ENCODE measurements at regions not wholly inside any gene's neighbourhood (a gene's known extent, or its start where the extent isn't known, plus 50 kb on each side); places are given as distances from the start of the nearest gene placed in this dataset.

DNA sequence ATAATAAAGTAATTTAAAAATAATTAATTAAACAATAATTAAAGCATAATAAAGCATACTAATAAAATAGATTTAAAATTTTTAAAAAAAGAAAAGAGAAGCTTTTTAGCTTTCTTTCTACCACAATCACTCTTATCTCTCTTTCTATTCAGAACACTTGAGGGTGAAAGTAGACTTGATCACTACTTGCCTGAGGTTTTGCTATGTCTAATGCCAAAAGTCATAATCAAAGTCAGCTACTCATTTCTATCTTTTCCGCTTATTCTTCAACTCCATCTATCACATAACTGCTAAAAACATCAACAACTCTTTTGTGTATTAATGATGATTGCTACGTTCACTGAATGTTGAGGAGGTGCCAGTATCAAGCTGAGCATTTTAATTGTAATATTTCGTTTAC, 202.0 kb upstream of the KRR1 start:
- no peak overlapping the region for H3K4me3 Mint-ChIP-seq
- no peak overlapping the region for H3K27ac Mint-ChIP-seq
- no peaks in the 10 kb centered on the region for H3K4me1 ChIP-seq (ENCODE audit: control insufficient read depth, insufficient read depth, low read length, poor library complexity, severe bottlenecking)
- ATAC-seq (ENCODE audit: low read depth in 2 of 2) (no peak), DNase-seq (no peak)
- no peak overlapping the region for H3K27ac ChIP-seq (ENCODE audit: insufficient read depth, low read length, poor library complexity, severe bottlenecking)
- H3K9me3 Mint-ChIP-seq, result peaks cover 0 to 1% (median 0%) of the 10 kb centered on the region in 7 donors
- no peaks in the 10 kb centered on the region for H3K27me3 ChIP-seq (ENCODE audit: control insufficient read depth, insufficient read depth, low read length)
- no peaks in the 10 kb centered on the region for H3K36me3 ChIP-seq (ENCODE audit: control insufficient read depth, insufficient read depth, low read length)
- H3K27me3 Mint-ChIP-seq, result no peaks in the 10 kb centered on the region
- H3K4me3 ChIP-seq (ENCODE audit: low read depth, low read length), result no peak overlapping the region
- H3K36me3 Mint-ChIP-seq, result no peaks in the 10 kb centered on the region
- H3K9me3 ChIP-seq (ENCODE audit: control insufficient read depth in 2 of 2, low read length in 2 of 2), result no peaks in the 10 kb centered on the region
- H3K4me1 Mint-ChIP-seq, result peaks cover 0 to 15% (median 0%) of the 10 kb centered on the region in 4 donors

DNA sequence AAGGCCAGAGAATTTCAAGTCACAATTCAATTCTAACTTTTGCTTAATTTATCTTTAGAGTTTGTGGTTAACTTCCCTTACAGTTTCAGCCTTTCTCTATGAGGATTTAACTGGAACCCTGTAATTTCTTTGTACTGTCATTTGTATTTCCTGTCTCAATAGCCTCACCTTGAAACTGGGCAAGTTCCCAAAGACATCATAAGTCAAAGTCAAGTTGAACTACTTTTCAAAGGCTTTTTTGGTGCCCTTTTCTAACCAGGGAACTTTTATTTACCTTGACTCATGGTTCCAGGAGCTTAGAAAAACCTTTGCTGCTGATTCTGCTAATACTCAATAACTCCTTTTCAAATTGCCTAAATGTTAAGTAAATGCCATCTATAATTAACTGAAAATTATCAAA, 200.8 kb upstream of the KRR1 start:
- Histone ChIP-seq H3K4me3 (ENCODE audit: low read depth, low read length) (no peak overlapping the region), H3K4me1 (ENCODE audit: control insufficient read depth, insufficient read depth, low read length, poor library complexity, severe bottlenecking) (no peaks in the 10 kb centered on the region)
- no peak for ATAC-seq (ENCODE audit: low read depth in 2 of 2)

DNA sequence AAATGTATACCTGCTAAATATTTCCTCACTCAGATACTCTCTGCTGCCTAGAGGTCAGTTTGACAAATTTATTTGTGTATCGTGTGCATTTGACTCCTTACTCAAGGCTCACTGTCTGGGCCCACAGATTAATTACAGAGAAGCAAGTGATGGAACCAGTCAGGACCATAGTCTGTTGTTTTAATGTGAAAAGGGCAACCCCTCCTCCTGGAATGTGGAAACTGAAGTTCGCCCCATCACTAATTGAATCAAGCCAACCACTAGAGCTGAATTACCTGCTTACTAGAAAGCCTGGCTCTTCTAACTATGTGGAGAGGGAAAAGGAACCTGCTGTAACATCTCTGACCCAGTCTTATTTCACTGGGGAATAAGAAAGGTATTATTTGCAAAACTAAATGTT, 199.9 kb upstream of the KRR1 start:
- H3K27ac ChIP-seq (ENCODE audit: insufficient read depth, low read length, poor library complexity, severe bottlenecking), result no peak overlapping the region
- no peaks in the 10 kb centered on the region for H3K4me1 ChIP-seq (ENCODE audit: control insufficient read depth, insufficient read depth, low read length, poor library complexity, severe bottlenecking)
- H3K36me3 Mint-ChIP-seq, result no peaks in the 10 kb centered on the region
- no peaks in the 10 kb centered on the region for H3K9me3 ChIP-seq (ENCODE audit: control insufficient read depth in 2 of 2, low read length in 2 of 2)
- H3K4me1 Mint-ChIP-seq, result peaks cover 0 to 15% (median 2%) of the 10 kb centered on the region in 4 donors
- H3K4me3 Mint-ChIP-seq, result no peak overlapping the region
- H3K4me3 ChIP-seq (ENCODE audit: low read depth, low read length), result no peak overlapping the region
- DNase-seq (no peak), ATAC-seq (ENCODE audit: low read depth in 2 of 2) (no peak)
- H3K27ac Mint-ChIP-seq, result no peak overlapping the region
- no peaks in the 10 kb centered on the region for H3K36me3 ChIP-seq (ENCODE audit: control insufficient read depth, insufficient read depth, low read length)
- peaks cover 0 to 1% (median 0%) of the 10 kb centered on the region in 7 donors for H3K9me3 Mint-ChIP-seq
- no peaks in the 10 kb centered on the region for H3K27me3 ChIP-seq (ENCODE audit: control insufficient read depth, insufficient read depth, low read length)
- H3K27me3 Mint-ChIP-seq, result no peaks in the 10 kb centered on the region

More for the DNA sequence above, 200.8 kb upstream of the KRR1 start:
- H3K4me1 Mint-ChIP-seq, result peaks cover 0 to 15% (median 0%) of the 10 kb centered on the region in 4 donors
- H3K9me3 Mint-ChIP-seq, result peaks cover 0 to 1% (median 0%) of the 10 kb centered on the region in 7 donors
- H3K27me3 Mint-ChIP-seq, result no peaks in the 10 kb centered on the region
- H3K27ac Mint-ChIP-seq, result no peak overlapping the region
- H3K4me3 Mint-ChIP-seq, result no peak overlapping the region
- DNase-seq, result no peak
- H3K9me3 ChIP-seq (ENCODE audit: control insufficient read depth in 2 of 2, low read length in 2 of 2), result no peaks in the 10 kb centered on the region
- H3K27ac ChIP-seq (ENCODE audit: insufficient read depth, low read length, poor library complexity, severe bottlenecking), result no peak overlapping the region
- no peaks in the 10 kb centered on the region for H3K36me3 Mint-ChIP-seq
- no peaks in the 10 kb centered on the region for H3K36me3 ChIP-seq (ENCODE audit: control insufficient read depth, insufficient read depth, low read length)
- no peaks in the 10 kb centered on the region for H3K27me3 ChIP-seq (ENCODE audit: control insufficient read depth, insufficient read depth, low read length)

DNA sequence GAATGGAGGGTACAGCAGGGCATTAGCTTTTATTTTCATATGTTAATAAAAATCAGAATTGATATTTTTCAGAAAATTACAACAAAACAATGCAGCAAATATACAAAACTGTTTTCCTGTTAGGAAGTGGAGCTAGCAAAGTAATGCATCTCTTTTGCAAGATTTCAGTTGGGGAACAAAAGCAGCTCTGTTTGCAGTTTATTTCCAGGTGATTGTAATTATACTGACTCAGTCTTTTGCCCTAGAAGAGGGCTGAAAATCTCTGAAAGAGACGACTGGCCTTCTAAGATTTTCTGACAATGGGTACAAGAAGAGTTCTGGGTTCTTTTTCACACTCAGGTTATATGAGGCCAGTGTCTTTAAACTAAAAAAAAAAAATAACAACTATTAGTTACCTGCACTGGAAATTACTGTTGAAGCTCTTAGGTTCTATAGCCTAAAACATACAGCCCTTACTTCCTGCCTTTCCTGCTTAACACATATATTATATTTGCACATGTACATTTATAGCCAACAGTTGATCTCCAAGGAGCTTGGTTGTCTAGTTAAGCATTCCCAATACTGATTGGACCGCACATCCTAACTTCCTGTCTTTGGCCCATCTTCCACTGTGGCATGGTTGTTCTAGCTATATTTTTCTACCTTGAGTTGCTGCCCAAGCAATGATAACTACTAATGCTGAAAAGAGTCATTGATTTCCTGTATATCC, 199.1 kb upstream of the KRR1 start:
- Histone ChIP-seq H3K36me3 (ENCODE audit: control insufficient read depth, insufficient read depth, low read length) (no peaks in the 10 kb centered on the region), H3K27me3 (ENCODE audit: control insufficient read depth, insufficient read depth, low read length) (no peaks in the 10 kb centered on the region), H3K9me3 (ENCODE audit: control insufficient read depth in 2 of 2, low read length in 2 of 2) (no peaks in the 10 kb centered on the region), H3K27ac (ENCODE audit: insufficient read depth, low read length, poor library complexity, severe bottlenecking) (no peak overlapping the region), H3K4me3 (ENCODE audit: low read depth, low read length) (no peak overlapping the region), H3K4me1 (ENCODE audit: control insufficient read depth, insufficient read depth, low read length, poor library complexity, severe bottlenecking) (no peaks in the 10 kb centered on the region)
- no peak for ATAC-seq (ENCODE audit: low read depth in 2 of 2)
- peaks cover 0 to 1% (median 0%) of the 10 kb centered on the region in 7 donors for H3K9me3 Mint-ChIP-seq
- no peak overlapping the region for H3K27ac Mint-ChIP-seq
- H3K4me1 Mint-ChIP-seq, result peaks cover 0 to 15% (median 2%) of the 10 kb centered on the region in 4 donors
- H3K36me3 Mint-ChIP-seq, result no peaks in the 10 kb centered on the region
- no peaks in the 10 kb centered on the region for H3K27me3 Mint-ChIP-seq
- no peak for DNase-seq
- no peak overlapping the region for H3K4me3 Mint-ChIP-seq

DNA sequence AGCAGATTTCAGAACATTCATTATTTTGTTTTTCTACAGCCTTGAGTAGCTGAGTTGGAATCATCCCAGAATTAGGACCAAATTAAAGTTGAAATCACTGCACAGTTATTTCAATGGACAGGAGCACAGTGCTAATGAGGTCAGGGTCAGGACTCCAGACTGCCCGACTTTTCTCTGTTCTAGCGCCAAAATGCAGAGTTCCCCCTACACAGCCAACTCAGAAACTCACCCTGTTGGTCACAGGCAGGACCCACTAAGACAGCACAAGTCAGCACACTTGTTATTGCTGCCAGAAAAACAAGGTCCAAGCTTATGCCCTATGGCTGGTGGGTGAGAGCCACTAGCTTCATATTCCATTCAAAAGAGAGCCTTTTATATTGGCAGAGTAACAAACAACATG, 198.1 kb upstream of the KRR1 start:
- H3K27ac Mint-ChIP-seq, result no peak overlapping the region
- no peak overlapping the region for H3K4me3 Mint-ChIP-seq
- DNase-seq (no peak), ATAC-seq (ENCODE audit: low read depth in 2 of 2) (no peak)
- no peaks in the 10 kb centered on the region for H3K4me1 ChIP-seq (ENCODE audit: control insufficient read depth, insufficient read depth, low read length, poor library complexity, severe bottlenecking)
- no peak overlapping the region for H3K27ac ChIP-seq (ENCODE audit: insufficient read depth, low read length, poor library complexity, severe bottlenecking)
- H3K27me3 ChIP-seq (ENCODE audit: control insufficient read depth, insufficient read depth, low read length), result no peaks in the 10 kb centered on the region
- peaks cover 0 to 1% (median 0%) of the 10 kb centered on the region in 7 donors for H3K9me3 Mint-ChIP-seq
- H3K27me3 Mint-ChIP-seq, result no peaks in the 10 kb centered on the region
- H3K36me3 ChIP-seq (ENCODE audit: control insufficient read depth, insufficient read depth, low read length), result no peaks in the 10 kb centered on the region
- H3K36me3 Mint-ChIP-seq, result no peaks in the 10 kb centered on the region
- H3K4me1 Mint-ChIP-seq, result peaks cover 0 to 8% (median 2%) of the 10 kb centered on the region in 4 donors
- no peaks in the 10 kb centered on the region for H3K9me3 ChIP-seq (ENCODE audit: control insufficient read depth in 2 of 2, low read length in 2 of 2)
- H3K4me3 ChIP-seq (ENCODE audit: low read depth, low read length), result no peak overlapping the region

DNA sequence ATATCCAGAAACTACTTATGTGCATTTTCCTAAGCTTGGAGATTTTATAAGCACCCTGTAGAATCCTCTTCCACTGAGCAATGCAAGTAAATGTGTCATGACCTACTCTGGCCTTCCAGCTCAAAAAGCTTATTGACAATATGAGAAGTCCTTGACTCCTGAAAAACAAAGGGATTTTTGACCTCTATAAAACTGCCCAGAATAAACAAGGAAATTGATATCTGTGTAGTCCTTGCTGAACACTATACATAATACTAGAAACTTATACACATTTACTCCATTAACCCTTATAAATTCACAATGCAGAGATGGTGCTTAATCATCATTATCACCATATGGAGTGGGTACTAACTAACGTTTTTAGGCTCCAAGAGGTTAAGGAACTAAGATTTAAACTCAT, 197.4 kb upstream of the KRR1 start:
- Mint-ChIP-seq H3K4me3 (no peak overlapping the region), H3K4me1 (peaks cover 0 to 4% (median 3%) of the 10 kb centered on the region in 4 donors), H3K9me3 (peaks cover 0 to 1% (median 0%) of the 10 kb centered on the region in 7 donors), H3K27me3 (no peaks in the 10 kb centered on the region), H3K27ac (no peak overlapping the region), H3K36me3 (no peaks in the 10 kb centered on the region)
- H3K4me1 ChIP-seq (ENCODE audit: control insufficient read depth, insufficient read depth, low read length, poor library complexity, severe bottlenecking), result no peaks in the 10 kb centered on the region
- H3K36me3 ChIP-seq (ENCODE audit: control insufficient read depth, insufficient read depth, low read length), result no peaks in the 10 kb centered on the region
- ATAC-seq (ENCODE audit: low read depth in 2 of 2), result no peak
- H3K9me3 ChIP-seq (ENCODE audit: control insufficient read depth in 2 of 2, low read length in 2 of 2), result no peaks in the 10 kb centered on the region
- H3K27ac ChIP-seq (ENCODE audit: insufficient read depth, low read length, poor library complexity, severe bottlenecking), result no peak overlapping the region
- DNase-seq, result no peak
- no peak overlapping the region for H3K4me3 ChIP-seq (ENCODE audit: low read depth, low read length)
- H3K27me3 ChIP-seq (ENCODE audit: control insufficient read depth, insufficient read depth, low read length), result no peaks in the 10 kb centered on the region

DNA sequence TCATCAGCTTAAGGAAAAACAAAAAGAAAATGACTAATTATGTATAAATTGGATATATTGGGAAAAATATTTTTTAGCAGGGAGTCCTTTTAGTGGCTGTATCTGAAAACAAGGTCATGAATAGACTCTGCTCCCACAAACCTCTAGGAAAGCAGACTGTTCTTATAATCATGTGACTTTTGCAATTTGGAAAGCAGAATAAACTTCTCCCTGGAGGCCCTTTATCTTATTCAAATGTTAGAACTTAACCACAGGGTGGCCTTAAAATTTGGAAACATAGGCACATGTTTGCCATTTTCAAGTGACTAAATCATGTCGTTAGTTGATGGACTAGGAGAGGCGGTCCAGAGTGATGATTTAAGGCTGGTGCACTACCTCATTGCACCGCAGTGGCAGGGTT, 196.6 kb upstream of the KRR1 start:
- no peaks in the 10 kb centered on the region for H3K27me3 ChIP-seq (ENCODE audit: control insufficient read depth, insufficient read depth, low read length)
- ATAC-seq (ENCODE audit: low read depth in 2 of 2) (no peak), DNase-seq (no peak)
- no peak overlapping the region for H3K4me3 ChIP-seq (ENCODE audit: low read depth, low read length)
- Mint-ChIP-seq H3K36me3 (no peaks in the 10 kb centered on the region), H3K4me3 (no peak overlapping the region), H3K9me3 (peaks cover 0 to 1% (median 0%) of the 10 kb centered on the region in 7 donors), H3K4me1 (peaks cover 0 to 7% (median 4%) of the 10 kb centered on the region in 4 donors), H3K27me3 (no peaks in the 10 kb centered on the region), H3K27ac (no peak overlapping the region)
- H3K4me1 ChIP-seq (ENCODE audit: control insufficient read depth, insufficient read depth, low read length, poor library complexity, severe bottlenecking), result no peaks in the 10 kb centered on the region
- no peaks in the 10 kb centered on the region for H3K36me3 ChIP-seq (ENCODE audit: control insufficient read depth, insufficient read depth, low read length)
- H3K9me3 ChIP-seq (ENCODE audit: control insufficient read depth in 2 of 2, low read length in 2 of 2), result no peaks in the 10 kb centered on the region
- no peak overlapping the region for H3K27ac ChIP-seq (ENCODE audit: insufficient read depth, low read length, poor library complexity, severe bottlenecking)

All from CD4-positive, CD25-positive, alpha-beta regulatory T cell (primary cell).